DMS153 (cell line): ENCODE measurements at regions not wholly inside any gene's neighbourhood (a gene's known extent, or its start where the extent isn't known, plus 50 kb on each side); places are given as distances from the start of the nearest gene placed in this dataset.
"Not testable (repeated sequence)": the region's sequence is repeated elsewhere in the genome, so short reads cannot be mapped to it uniquely, and the experiment has no call there.

Experiments
- DNase-seq: peaks from one replicate; lab custom pipeline; 2025; lab: John Stamatoyannopoulos, UW

- DNase-seq, result no peak
Measured at GRCh38 chr12:22810036-22810435, 185.1 kb downstream of the ETNK1 start.

GRCh38 chr12:22812531-22812930 is 187.6 kb downstream of the ETNK1 start:
- no peak for DNase-seq

DNA sequence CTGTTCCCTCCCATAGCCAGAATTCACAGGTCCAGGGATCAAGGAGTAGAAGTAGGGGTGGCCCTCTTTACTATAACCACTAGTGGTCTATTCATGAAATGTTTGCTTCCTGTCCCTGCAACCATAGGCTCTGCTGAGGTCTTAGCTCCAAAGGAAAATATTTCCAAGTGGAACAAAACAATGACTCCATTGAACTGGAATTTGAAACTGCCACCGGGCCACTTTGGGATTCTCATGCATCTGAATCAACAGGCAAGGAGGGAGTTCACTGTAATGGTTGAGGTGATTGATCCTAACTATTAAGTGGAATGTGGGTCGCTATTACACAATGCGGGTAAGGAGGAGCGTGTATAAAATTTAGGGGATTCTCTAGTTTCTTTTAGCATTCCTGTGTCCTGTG is 197.0 kb downstream of the ETNK1 start:
- no peak for DNase-seq

GRCh38 chr12:22826026-22826425 is 201.1 kb downstream of the ETNK1 start:
- no peak for DNase-seq

DNA sequence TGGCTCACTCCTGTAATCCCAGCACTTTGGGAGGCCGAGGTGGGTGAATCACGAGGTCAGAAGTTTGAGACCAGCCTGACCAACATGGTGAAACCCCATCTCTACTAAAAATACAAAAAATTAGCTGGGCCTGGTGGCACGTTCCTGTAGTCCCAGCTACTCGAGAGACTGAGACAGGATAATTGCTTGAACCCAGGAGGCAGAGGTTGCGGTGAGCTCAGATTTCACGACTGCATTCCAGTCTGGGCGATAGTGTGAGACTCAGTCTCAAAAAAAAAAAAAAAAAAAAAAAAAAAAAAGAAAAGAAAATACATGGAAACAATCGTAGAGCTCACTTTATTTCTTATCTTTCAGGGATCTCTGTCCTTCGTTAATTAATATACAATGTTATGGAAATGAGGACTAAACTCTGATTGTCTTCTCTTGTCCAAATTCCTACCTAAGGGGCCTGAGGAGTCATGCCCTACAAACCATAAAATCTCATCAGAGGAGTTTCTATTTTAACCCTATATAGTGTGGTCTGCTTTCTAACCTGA is 201.5 kb downstream of the ETNK1 start:
- not testable (repeated sequence) for DNase-seq

GRCh38 chr12:22828066-22828465 is 203.1 kb downstream of the ETNK1 start:
- DNase-seq, result no peak

DNA sequence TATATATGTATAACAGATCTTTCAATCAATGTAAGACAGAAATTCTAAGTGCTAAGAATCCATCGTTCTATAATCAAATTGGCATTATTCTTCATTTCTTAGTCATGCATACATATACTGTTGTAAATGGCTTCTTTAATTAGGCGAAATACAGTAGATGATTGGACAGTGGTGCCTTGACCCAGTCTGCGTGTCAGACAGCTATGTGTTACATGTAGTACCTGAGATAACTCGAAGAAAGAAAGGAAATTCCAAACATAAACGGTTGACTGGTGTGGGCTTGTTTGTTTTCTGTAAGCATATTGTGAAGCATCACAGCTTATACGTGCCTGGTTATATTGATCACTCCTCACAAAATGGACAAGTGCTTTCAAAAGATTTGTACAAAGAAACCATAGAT is 210.5 kb downstream of the ETNK1 start:
- no peak for DNase-seq

DNA sequence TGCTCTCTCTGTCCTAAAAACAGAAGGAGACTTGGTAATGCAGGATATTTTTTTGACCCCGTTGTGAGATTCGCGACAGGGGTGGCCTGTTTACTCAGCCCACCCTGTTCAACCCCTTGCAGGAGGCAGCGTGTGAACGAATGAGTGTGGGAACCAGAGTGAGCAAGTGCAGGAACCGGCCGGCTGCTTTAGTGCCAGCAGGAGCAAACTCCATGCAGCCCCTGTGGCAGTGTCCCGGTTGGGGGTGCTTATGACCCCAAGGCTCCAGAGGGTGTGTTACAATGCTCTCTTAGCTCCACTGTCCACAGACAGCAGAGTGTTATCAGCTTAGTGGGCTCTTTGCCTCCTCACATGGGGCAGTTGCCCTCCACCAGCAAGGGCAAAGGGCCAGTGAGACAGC is 225.2 kb downstream of the ETNK1 start:
- no peak for DNase-seq

DNA sequence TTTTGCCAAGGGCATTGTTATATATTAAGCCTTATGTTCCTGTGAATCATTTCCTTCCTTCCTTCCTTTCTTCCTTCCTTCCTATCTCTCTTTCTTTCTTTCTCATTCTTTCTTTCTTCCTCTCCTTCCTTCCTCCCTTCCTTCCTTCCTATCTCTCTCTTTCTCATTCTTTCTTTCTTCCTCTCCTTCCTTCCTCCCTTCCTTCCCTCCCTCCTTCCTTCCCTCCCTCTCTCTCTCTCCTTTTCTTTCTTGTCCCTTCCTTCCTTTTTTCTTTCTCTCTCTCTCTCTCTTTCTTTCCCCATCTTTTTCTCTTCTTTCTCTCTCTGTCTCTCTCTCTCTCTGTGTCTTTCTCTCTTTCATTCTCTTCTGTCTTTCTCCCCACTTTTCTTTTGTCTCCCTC is 226.6 kb downstream of the ETNK1 start:
- no peak for DNase-seq

DNA sequence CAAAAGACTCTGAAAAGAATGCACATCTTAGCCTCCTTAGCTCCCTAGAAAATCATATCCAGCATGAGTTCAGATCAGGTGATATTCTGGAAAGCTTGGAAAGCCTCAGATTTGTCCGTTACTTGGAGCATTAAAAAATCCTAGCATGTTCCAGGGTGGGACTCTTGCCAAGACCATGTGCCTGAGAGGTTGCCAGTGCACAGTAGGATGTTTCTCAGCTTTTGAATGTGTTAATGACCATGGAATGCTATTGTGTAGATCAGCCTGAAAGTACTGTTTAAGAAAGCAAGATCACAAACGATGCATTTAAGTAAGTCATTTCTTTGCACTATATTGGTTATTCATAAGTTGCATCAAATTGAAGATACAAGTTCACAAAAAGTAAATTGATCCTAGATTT is 230.5 kb downstream of the ETNK1 start:
- DNase-seq, result no peak

- DNase-seq, result peak; percentile 35
Measured at GRCh38 chr12:22856178-22856577, 231.2 kb downstream of the ETNK1 start.

GRCh38 chr12:22858849-22859570 is 234.0 kb downstream of the ETNK1 start:
- no peak for DNase-seq

DNA sequence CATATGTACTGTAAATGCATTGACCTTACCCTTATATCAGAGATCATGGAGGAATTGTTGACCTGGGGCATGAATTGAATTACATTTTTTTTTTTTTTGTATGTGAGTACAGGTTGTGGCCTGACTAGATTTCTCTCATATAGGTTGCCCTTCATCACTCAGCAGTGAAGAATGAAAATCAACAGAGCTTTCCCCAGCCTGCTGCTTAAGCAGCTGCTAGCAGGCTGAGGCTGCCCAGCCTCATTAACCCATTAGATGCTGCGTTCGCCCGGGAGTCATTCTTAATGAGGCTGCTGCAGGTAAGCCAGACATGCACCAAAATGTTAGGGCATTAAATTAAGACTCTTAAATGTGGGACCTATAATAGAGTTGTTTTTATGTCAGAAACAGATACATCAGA is 236.0 kb downstream of the ETNK1 start:
- DNase-seq, result no peak

DNA sequence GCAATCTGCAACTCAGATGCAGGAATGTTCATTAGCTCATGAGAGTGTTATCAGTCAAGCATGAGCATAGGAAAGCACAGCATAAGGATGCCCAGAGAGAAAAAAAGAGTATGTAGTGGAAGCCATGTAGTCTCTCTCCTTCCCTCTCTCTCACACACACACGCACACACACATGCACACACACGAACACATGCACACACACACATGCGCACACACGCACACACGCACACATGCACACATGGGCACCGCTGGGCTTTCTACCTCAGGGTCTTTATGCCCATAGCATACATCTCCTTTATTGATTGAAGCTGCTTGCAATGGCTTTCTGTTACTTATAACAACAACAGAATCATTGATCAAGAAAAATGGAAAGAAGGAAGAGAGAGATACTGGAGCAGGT is 240.9 kb downstream of the ETNK1 start:
- DNase-seq, result no peak

- no peak for DNase-seq
Measured at GRCh38 chr12:22866406-22866805, 241.4 kb downstream of the ETNK1 start.

- DNase-seq, result no peak
Measured at GRCh38 chr12:22874151-22874550, 249.2 kb downstream of the ETNK1 start.

- no peak for DNase-seq
Measured at GRCh38 chr12:22876262-22876661, 251.3 kb downstream of the ETNK1 start.

DNA sequence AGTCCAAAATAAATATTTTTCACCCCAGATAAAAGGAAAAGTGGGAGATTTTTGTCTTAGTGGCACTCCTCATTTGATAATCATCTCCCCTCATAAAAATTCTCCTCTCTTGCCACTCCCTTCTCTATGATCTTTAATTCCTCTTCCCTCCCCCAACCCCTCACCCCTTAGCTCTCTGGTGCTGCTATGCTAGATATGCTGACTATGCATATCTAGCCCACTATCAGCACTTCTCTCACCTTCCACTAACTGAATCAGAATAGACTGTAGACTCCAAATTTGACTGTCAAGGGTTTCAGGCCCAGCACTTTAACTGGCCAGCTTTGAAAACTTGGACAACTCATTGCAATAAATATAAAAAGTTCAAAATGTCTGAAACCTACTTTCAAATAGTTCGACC is 254.2 kb downstream of the ETNK1 start:
- no peak for DNase-seq

DNA sequence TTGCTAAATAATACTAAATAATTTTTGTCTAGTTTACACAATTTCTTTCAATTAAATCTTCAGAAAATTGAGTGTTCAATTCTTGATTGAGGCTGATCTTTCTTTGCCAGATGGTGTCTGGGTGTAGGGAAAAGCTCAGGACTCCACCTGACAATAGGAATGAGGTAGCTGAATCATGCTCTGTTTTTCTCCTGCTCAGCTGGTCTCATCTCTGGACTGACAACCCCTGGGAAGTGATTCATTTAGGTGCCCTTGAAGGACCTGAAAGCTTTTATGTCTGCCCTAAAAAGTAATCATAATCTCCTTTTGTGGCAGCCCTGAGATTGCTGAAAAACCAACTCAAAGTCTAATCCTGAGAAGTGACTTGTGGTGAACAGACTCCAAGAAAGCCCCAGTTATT is 255.4 kb downstream of the ETNK1 start:
- no peak for DNase-seq

DNA sequence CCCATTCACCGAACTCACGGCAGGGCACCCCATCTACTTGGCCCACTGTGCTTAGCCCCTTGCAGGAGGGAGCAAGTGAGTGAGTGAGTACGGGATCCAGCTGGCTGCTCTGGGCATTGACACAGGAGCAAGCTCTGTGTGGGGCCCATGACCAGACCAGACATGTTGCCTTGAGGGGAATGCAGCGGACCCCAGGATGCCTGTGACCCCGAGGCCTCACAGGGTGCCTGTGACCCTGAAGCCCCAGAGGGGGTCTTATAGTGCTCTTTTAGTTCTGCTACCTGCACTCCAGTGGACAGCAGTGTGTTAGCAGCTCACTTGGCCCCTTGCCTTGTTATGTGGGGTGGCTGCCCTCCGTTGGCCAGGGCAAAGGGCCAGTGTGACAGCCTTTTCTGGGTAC is 255.8 kb downstream of the ETNK1 start:
- no peak for DNase-seq

- no peak for DNase-seq
Measured at GRCh38 chr12:22881878-22882385, 257.0 kb downstream of the ETNK1 start.

DNA sequence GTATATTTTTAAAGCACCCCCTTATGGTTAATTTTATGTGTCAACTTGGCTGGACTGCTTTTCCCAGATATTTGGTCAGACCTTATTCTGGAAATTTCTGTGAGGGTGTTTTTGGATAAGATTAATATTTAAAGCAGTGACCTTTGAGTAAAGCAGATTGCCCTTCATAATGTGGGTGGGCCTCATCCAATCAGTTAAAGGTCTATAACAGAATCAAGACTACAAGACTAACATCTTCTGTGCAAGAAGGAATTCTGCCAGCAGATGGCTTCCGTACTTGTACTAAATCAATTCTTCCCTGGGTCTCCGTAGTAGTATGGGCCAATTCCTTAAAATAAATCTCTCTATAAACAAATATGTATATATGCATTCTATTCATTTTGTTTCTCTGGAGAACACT is 257.6 kb downstream of the ETNK1 start:
- no peak for DNase-seq

- no peak for DNase-seq
Measured at GRCh38 chr12:22893878-22894277, 268.9 kb downstream of the ETNK1 start.

- DNase-seq, result no peak
Measured at GRCh38 chr12:22899184-22899583, 274.2 kb downstream of the ETNK1 start.
